Testis (tissue), 2 donors: ENCODE measurements at regions not wholly inside any gene's neighbourhood (a gene's known extent, or its start where the extent isn't known, plus 50 kb on each side); places are given as distances from the start of the nearest gene placed in this dataset.

Experiments
- DNase-seq: peaks from one replicate; pipeline ENCODE4 v3.0.0-alpha.2; 2019
- H3K27ac ChIP-seq, 2 donors: fragments of 200-600 bp; sonication (generic); one replicate each; pipeline ENCODE4 v1.5.1; 2019
- H3K27me3 ChIP-seq: fragments of 200-600 bp; sonication (generic); one replicate; pipeline ENCODE4 v1.5.1; 2019
- H3K36me3 ChIP-seq: fragments of 200-600 bp; sonication (generic); one replicate; pipeline ENCODE4 v1.5.1; 2017; ENCODE audit warnings: low read depth; ENCODE audit errors: missing control alignments
- H3K4me1 ChIP-seq: fragments of 200-600 bp; sonication (generic); one replicate; pipeline ENCODE4 v1.5.1; 2019
- H3K4me3 ChIP-seq, 2 donors: fragments of 200-600 bp; sonication (generic); one replicate each; pipeline ENCODE4 v1.5.1; 2017 to 2019
- H3K9me3 ChIP-seq: fragments of 200-600 bp; sonication (generic); one replicate; pipeline ENCODE4 v1.5.1; 2017
- CTCF ChIP-seq, 3 experiments: fragments of 450-650 bp in 2 of 3; fragments of 200-600 bp in 1 of 3; sonication (generic) in 1 of 3; IDR thresholded peaks; one replicate each; pipeline ENCODE4 v1.5.1; 2016 to 2019; ENCODE audit warnings: antibody characterized with exemption in 3 of 3, mild to moderate bottlenecking in 2 of 3, moderate library complexity in 1 of 3
- POLR2A ChIP-seq: fragments of 450-650 bp; IDR thresholded peaks from one replicate; pipeline ENCODE4 v1.6.1; 2017; ENCODE audit warnings: antibody characterized with exemption, mild to moderate bottlenecking, moderate library complexity
- WGBS, 2 donors: methylation state at CpG; one replicate each; pipeline ENCODE4 v1.1.5; 2018; 5-methylcytosine and 5-hydroxymethylcytosine counted together
- intact Hi-C: fragments of 100-400 bp; cut with DNase I; formaldehyde crosslinking; loops from one replicate; pipeline ENCODE4 v1.15.1; 2023; ENCODE audit warnings: low total_unique reads

- Histone ChIP-seq H3K27ac (no peak overlapping the region), H3K4me3 (no peak overlapping the region), H3K9me3 (no peaks in the 10 kb centered on the region), H3K4me1 (no peaks in the 10 kb centered on the region), H3K36me3 (no peaks in the 10 kb centered on the region), H3K27me3 (no peaks in the 10 kb centered on the region)
- intact Hi-C loops = no loop called here
- no peak for TF ChIP-seq POLR2A
- TF ChIP-seq CTCF (IDR thresholded peaks at IDR 0.05) = no peak
- no peak for DNase-seq
- WGBS, 2 donors = 80 to 83% methylated on average over 6 of the region's 6 CpGs
Observed at GRCh38 chr1:239718997-239719628, 332.7 kb downstream of the CHRM3 start.

- H3K4me1 ChIP-seq = no peaks in the 10 kb centered on the region
- no peak for DNase-seq
- no peak overlapping the region for H3K27ac ChIP-seq
- no peaks in the 10 kb centered on the region for H3K9me3 ChIP-seq
- H3K36me3 ChIP-seq = no peaks in the 10 kb centered on the region
- intact Hi-C loops = no loop called here
- no peaks in the 10 kb centered on the region for H3K27me3 ChIP-seq
- no peak for TF ChIP-seq CTCF (IDR thresholded peaks at IDR 0.05)
- no peak for TF ChIP-seq POLR2A
- no peak overlapping the region for H3K4me3 ChIP-seq
- 82 to 87% methylated on average over 11 of the region's 11 CpGs for WGBS, 2 donors
Observed at GRCh38 chr1:239719642-239720258, 333.4 kb downstream of the CHRM3 start.

GRCh38 chr1:239722035-239722434 is 335.7 kb downstream of the CHRM3 start:
- Histone ChIP-seq H3K27ac (no peak overlapping the region), H3K27me3 (no peaks in the 10 kb centered on the region), H3K9me3 (no peaks in the 10 kb centered on the region), H3K4me1 (no peaks in the 10 kb centered on the region), H3K4me3 (no peak overlapping the region), H3K36me3 (no peaks in the 10 kb centered on the region)
- DNase-seq = no peak
- TF ChIP-seq CTCF (IDR thresholded peaks at IDR 0.05) (no peak), POLR2A (no peak)
- intact Hi-C loops = no loop called here
- WGBS, 2 donors = 85 to 91% methylated on average over 1 of the region's 1 CpG

- Histone ChIP-seq H3K4me3 (no peak overlapping the region), H3K9me3 (no peaks in the 10 kb centered on the region), H3K27ac (no peak overlapping the region), H3K36me3 (no peaks in the 10 kb centered on the region), H3K4me1 (no peaks in the 10 kb centered on the region), H3K27me3 (no peaks in the 10 kb centered on the region)
- no peak for DNase-seq
- TF ChIP-seq POLR2A (no peak), CTCF (IDR thresholded peaks at IDR 0.05) (no peak)
- 86 to 87% methylated on average over 2 of the region's 2 CpGs for WGBS, 2 donors
- intact Hi-C loops = no loop called here
Observed at GRCh38 chr1:239723776-239724367, 337.5 kb downstream of the CHRM3 start.
